ENCODE measurements at regions not wholly inside any gene's neighbourhood (a gene's known extent, or its start where the extent isn't known, plus 50 kb on each side); places are given as distances from the start of the nearest gene placed in this dataset.

GRCh38 chr2:164078421-164078820, 342.6 kb upstream of the FIGN start:
- TF ChIP-seq CTCF (IDR thresholded peaks at IDR 0.05; ENCODE audit: low read depth, low read length) (no peak), EZH2phosphoT487 (IDR thresholded peaks at IDR 0.05; ENCODE audit: low read depth) (no peak)
